HTR-8/SVneo (cell line): ENCODE measurements at regions not wholly inside any gene's neighbourhood (a gene's known extent, or its start where the extent isn't known, plus 50 kb on each side); places are given as distances from the start of the nearest gene placed in this dataset.

Experiments used
- DNase-seq: peaks from one replicate; pipeline ENCODE4 v3.0.0; 2011; ENCODE audit warnings: low spot score, mixed read lengths; ENCODE audit not compliant: insufficient read length
- FAIRE-seq: peaks from 2 replicates; lab custom pipeline; 2011; peaks lifted over from hg19 to GRCh38; lab: Jason Lieb, UNC

DNA sequence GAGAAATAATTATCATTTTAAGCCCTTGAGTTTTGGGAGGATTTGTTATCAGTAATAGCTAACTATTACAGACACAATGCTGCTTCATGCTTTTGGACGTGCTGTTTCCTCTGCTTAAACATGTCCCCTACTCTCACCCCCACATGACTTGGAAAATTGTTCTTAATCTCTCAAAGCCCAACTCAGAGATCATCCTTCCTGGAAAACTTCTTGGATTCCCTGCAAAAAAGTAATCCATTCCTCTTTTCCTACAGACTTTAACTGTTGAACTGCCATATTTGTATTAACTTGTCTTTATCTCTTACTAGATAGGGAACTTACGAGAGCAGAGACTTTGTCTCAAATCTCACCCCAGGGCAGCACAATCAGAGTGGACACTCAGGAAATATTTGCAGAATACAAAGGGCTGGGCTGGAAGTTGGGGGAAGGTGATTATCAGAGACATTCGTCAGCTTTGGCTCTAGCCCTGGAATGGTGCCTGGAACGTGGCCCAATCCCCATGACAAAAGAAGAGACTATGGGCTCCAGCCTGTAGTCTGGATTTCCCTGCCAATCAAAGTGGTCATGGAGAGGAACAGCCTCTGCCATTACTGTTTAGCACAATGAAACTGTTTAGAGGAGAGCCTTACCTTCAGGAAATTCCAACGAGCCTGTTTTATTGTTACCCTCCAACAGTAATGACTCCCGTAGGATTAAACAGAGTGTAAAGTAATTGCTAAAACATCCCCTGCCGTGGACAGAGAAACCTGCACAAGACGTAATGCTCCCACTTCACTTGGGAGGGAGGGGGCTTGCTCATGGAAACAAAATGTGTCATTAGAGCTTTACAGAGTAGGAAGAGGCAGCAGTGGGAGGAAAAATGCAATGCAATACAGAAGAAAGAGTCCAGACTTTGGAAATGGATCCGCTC is 140.4 kb upstream of the AUTS2 start:
- no peak for FAIRE-seq
- no peak for DNase-seq

DNA sequence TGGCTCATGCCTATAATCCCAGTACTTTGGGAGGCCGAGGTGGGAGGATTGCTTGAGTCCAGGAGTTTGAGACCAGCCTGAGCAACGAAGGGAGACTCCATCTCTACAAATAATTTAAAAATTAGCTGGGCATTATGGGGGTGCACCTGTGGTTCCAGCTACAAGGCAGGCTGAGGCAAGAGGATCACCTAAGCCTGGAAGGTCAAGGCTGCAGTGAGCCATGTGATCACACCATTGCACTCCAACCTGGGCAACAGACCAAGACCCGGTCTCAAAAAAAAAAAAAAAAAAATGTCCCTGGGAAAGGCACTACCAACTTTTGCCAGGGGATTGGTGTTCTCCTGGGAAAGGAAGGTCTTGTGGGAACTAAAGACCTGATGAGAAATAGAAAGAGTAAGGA is 134.2 kb upstream of the AUTS2 start:
- no peak for DNase-seq
- FAIRE-seq, result no peak

DNA sequence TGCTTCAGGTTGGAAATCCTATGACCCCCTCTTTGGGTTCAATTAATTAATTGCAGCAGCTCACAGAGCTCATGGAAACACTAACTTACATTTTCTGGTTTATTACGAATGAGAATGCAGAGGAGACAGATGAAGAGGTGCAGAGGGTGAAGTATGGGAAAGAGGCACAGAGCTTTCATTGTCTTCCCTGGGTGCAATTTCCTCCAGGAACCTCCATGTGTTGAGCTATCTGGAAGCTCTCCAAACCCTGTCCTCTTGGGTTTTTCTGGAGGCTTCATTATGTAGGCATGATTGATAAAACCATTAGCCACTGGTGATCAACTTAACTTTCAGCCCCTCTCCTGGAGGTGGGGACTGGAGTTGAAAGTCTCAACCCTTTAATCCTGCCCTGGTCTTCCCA is 133.0 kb upstream of the AUTS2 start:
- DNase-seq (no peak), FAIRE-seq (no peak)

DNA sequence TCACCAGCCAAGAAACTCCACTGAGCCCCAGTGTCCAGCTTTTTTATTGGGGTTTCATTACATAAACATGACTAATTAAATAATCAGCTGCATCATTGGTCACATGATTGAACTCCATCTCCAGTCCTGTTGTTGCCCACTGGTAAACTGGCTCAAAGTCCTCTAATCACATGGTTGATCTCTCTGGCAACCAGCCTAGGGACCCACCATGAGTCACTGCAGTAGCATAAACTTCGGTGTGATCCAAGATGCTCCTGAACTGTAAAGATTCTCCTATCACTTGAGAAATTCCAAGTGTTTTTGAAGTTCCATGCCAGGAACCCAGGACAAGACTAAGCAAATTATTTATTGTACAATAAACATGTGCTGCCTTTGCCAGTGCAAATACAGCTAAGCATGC is 130.4 kb upstream of the AUTS2 start:
- FAIRE-seq (no peak), DNase-seq (no peak)

DNA sequence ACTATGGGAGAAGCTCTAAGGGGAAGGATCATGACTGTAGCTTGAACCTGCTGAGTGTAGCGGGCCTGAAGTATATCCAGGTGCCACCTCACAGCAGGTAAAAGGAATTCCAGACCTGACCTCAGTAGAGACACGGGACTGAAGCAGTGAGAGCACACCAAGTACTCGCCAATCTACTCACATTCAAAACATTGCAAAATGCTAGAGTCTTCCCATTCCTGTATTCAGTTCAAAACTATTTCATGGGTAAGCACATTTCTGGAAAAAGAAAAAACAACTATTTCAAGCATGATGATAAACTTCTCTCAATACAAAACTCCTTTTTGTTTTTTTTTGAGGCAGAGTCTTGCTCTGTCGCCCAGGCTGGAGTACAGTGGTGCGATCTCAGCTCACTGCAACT is 121.9 kb upstream of the AUTS2 start:
- DNase-seq (no peak), FAIRE-seq (no peak)

DNA sequence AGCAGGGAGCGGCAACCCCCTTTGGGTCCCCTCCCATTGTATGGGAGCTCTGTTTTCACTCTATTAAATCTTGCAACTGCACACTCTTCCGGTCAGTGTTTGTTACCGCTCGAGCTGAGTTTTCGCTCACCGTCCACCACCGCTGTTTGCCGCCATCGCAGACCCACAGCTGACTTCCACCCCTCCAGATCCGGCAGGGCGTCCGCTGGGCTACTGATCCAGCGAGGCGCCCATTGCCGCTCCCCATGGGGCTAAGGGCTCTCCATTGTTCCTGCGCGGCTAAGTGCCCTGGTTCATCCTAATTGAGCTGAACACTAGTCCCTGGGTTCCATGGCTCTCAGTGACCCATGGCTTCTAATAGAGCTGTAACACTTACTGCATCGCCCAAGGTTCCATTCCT is 115.6 kb upstream of the AUTS2 start:
- DNase-seq (no peak), FAIRE-seq (no peak)

DNA sequence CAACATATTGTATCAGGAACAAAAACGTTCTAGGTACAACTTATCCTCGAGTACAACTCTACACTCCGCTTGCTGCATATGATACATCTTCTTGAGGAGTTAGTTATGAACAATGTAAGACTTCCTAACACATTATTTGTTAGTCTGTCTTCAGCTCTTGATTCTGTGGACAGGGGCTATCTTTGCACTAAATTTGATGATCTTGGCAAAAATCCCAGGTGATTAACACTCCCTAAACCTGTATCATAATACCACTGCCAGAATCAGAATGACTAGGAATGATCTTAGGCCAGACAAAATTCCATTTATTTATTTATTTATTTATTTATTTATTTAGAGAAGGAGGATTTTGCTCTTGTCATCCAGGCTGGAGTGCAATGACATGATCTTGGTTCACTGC is 108.7 kb upstream of the AUTS2 start:
- FAIRE-seq, result no peak
- DNase-seq, result no peak

DNA sequence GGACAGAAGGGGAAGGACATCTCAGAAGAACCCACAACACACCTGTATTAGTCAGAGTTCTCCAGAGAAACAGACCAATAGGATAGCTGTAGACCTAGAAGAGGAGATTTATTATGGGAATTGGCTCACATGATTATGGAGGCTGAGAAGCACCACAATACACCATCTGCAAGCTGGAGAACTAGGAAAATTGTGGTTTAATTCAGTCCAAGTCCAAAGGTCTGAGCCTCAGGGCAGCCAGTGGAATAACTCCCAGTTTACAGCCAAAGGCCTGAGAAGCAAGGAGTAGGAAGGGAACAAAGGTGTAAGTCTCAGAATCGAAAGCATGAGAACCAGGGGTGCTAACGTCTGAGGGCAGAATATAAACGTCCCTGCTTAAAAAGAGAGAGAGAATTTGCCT is 99.6 kb upstream of the AUTS2 start:
- FAIRE-seq, result no peak

DNA sequence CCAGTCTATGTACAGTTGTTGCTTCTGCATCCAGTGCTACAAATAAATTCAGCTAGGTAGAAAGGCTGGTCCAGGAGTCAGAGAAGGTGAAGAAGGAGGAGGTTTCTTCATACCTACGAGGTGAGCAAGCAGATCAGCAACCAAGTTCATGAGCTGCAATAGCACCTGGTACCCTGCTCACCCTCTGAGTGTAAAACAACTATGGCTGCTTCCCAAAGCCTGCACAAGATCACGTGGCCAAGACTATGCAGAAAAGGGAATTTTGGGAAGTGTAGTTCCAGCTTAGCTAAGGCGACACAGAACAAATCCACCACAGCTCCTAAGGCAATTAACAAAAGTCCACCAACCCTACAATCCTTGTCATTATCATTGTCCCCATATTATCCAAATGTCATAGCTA is 95.9 kb upstream of the AUTS2 start:
- FAIRE-seq (no peak), DNase-seq (no peak)

More for the DNA sequence above, 99.6 kb upstream of the AUTS2 start:
- no peak for DNase-seq

DNA sequence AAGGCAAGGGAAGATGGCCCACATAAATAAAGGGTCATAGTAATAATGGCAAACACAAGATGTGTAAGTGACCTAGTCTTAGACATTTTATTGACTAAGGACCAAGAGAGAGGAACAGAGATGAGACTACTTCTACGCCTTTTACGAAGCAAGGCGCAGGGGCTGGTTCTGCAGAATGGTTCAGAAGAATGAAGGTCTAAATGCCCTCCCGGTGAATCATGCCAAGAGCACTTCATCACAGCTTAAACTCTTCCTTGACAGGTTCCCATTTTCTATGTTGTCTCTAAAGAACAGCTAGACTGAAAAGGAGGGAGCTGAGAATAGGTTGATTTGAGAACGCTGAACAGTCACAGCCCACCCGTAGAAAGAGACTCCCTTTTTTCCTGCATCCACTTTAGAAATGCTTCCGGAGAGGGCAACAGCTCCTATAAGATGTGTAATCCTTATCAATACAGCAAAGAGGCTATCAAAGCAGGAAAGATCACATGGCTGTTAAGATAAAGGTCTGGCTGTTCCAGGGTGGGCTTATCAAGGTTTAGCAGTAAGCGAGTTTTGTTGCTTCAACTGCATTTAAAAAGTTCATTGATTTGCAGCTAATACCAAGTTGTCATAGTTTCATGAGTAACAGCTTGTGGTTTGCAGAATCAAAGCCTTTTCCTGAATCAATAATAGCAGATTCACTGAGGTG is 93.4 kb upstream of the AUTS2 start:
- FAIRE-seq, result no peak
- DNase-seq, result no peak

DNA sequence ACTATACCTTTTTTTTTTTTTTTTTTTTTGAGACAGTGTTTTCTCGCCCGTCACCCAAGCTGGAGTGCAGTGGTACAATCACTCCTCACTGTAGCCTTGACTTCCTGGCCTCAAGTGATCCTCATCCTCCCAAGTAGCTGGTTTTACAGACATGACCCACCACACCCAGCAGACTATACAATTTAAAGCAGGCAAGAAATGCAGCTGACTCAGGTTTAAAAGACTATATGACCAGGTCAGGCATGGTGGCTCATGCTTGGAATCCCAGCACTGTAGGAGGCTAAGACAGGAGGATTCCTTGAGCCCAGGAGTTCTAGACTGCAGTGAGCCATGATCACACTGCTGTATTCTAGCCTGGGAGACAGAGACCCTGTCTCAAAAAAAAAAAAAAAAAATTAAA is 89.5 kb upstream of the AUTS2 start:
- DNase-seq (no peak), FAIRE-seq (no peak)

DNA sequence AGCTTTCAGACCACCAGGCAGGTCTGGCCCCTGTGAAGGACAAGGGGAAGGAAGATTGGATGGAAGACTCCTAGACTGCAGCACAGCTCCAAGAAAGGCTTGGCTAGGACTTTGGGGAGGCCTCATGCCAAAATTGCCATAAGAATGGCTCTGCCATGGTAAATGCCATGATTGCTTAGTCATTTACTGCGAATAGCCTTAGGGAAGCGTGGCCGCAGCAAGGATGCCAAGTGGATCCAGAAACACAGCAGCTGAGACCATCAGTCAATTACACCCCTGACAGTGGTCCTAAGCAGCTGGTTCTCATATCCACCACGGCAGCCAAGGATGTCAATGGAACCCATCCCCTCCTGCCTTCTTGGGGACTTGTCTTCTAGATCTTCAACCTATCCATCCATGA is 88.2 kb upstream of the AUTS2 start:
- DNase-seq (no peak), FAIRE-seq (no peak)

DNA sequence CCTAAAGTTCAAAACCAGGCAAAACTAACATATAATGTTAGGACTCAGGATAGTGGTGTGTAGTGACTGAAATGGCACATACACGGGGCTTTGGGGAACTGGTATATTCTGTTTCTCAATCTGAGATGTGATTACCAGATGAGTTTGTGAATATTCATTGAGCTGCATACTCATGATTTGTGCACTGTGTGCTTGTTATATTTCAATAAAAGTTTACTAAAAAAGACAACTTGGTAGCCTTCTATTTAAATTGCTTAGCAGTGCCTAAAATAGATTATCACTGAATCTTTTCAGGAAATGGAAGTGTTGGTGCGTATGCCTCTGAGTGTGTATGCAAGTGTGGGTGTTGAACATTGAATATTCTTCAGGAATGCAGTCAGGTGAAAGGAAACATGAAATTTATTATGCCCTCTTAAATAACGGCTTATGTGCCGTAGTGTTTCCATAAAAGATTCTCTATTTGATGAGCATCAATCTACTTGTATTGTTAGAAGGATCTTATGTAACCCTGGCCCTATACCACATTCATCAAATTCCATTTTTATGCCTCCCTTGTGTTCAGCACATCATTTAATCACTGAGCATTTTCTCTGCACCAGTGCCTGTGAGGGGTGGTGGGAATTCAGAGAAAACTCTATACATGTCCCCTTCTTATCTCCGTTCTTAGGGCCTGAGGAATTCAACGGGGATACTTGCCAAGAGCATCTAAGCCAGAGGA is 82.6 kb upstream of the AUTS2 start:
- no peak for DNase-seq
- FAIRE-seq, result no peak

DNA sequence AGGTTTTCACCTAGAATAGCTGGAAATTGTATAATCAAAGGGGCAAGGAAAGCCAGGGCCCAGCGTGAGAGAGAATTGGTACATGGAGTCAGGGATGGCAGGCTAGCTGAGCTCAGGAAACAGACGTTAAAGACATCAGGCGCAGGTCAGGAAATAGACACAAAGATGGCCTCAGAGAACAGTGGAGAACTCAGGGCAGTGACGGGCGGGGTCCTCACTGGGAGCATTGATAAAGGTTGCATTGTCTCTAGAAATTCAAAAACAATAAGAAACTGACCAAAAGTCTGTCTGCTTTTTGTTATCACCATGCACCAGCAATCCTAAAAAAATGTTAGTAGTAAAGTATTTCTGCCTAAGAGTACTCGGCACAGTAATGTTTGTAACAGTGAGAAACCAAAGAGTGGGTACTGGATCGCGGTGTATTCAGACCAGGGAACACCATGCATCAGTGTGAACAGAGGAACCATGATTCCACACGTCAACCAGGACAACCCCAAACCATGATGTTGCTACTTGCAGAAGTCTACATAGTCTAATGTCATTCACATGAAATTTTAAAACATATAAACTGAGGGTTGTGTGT is 81.9 kb upstream of the AUTS2 start:
- no peak for FAIRE-seq
- no peak for DNase-seq

DNA sequence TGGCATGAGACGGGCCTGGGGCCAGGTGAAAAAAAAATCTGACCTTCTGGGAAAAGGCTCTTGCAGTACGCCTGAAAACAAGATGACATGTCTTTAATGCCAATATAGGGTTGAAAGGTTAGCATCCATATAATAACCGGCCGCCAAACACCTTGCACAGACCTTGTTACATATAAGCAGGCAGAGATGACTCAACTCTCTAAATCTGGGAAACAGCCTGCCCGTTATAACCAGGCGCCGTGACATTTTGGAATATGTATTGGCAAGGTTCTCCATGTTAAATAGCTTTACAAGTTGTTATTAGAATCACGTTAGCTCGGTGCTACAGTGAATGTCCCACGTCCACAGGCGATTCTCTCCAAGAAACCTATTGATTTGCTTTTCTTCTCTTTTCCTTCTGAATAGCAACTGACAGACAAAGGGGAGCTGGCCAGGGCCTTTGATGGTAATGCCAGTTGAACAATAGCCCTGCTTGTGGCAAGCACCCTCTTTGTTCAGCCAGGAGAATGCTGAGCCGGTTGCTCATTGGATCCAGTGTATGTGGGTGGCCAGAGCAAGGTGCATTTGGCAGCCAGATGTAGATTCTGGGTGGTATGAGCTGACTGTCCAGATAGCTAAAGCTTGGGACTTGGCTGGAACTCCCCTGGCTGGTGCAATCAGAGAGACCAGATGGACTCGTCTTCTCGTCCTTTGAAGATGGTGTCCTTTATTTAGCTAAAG is 80.1 kb upstream of the AUTS2 start:
- no peak for DNase-seq
- FAIRE-seq, result no peak

DNA sequence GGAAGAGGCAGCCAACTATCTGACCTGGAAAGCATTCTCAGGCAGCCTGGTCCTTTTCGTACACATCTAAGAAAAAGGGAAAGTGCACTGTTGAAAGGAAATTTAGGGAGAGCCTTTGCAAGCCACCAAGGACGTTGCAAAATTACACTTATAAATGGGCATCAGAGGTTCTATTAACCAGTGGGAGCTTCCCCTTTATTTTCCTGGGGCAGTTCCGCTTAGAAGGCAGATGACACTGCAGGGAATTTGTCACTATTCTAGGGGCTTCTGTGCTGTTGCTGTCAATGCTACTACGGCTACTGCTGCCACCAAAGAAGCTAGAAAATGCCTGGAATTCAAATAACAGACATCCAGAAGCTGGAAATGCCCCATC is 79.6 kb upstream of the AUTS2 start:
- no peak for DNase-seq
- FAIRE-seq, result no peak

DNA sequence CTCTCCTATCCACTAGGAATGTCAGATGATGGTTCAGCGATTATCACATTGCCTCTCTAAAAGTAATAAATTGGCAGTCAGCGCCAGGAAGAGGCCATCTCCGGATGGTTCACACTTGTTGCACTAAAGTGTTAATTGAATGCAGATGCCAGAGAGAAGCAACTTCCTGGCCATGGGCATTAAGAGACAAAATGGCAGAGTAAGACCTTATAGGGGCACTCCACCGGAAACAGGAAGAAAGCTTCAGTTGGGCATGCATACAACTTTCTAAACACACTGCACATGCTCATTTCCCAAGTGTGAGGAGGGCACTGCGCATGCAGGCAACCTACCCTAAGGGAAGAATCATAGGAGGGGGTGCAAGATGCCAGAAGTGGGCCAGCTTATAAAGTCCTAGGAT is 71.7 kb upstream of the AUTS2 start:
- no peak for DNase-seq
- FAIRE-seq, result no peak

DNA sequence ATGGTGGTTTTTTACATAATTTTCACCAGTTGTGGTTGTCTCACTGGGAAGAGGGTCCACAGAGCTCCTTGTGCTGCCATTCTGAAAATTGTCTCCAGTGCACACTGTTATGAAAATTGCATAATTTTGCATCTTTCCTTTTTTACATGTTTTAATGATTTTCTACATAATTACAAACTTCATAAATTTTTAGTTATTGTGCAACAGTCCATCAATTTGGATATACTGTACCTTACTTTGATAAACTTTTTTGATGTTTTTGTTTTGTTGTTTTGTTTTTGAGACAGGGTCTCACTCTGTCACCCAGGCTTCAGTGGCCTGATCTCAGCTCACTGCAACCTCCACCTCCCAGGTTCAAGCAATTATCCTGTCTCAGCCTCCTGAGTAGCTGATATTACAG is 70.6 kb upstream of the AUTS2 start:
- no peak for DNase-seq
- no peak for FAIRE-seq

DNA sequence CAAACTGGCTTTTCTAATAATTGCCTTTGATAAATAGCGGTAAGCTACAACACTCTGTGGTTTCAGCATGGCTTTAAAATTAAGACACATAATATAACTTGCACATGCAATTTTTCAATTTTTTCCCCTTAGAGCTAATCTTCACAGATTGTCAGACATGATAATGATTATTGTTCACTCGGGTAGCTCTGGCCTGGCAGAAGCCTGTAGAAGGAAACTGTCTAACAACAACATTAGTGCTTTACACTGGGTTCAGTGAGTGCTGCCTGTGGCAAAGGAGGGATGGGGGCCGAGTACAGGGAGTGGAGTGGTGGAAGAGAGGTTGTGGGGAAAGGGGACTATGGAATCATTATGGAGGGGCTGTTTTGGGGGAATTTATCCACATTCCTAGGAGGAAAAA is 67.2 kb upstream of the AUTS2 start:
- DNase-seq, result no peak
- no peak for FAIRE-seq

DNA sequence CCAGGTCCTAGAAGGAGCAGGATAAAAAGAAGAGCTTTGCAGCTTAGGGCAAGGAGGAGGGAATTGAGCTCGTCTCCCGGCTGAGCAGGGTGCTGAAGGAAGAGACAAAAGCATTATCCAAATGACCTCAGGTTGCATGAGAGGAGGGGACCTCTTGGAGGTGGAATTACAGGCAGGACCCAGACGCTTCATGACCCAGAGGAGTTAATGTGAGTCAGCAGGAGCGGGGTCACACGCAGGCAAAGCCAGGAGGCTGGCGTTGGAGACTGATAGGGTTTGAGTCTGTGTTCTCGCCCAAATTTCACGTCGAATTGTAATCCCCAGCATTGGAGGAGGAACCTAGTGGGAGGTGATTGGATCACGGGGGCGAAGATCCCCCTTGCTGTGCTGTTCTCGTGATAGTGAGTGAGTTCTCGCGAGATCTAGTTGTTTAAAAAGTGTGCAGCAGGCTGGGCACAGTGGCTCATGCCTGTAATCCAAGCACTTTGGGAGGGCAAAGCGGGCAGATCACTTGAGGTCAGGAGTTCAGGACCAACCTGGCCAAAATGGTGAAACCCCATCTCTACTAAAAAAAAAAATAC is 63.7 kb upstream of the AUTS2 start:
- no peak for DNase-seq
- FAIRE-seq, result no peak
